NT2/D1 (cell line): ENCODE measurements at regions not wholly inside any gene's neighbourhood (a gene's known extent, or its start where the extent isn't known, plus 50 kb on each side); places are given as distances from the start of the nearest gene placed in this dataset.

Experiments used
- DNase-seq: peaks from one replicate; pipeline ENCODE4 v3.0.0-alpha.2; 2011; ENCODE audit warnings: low read depth, low spot score
- H3K27me3 ChIP-seq: 2 replicates; pipeline ENCODE4 v1.6.0; 2011; ENCODE audit warnings: mild to moderate bottlenecking; ENCODE audit not compliant: insufficient read length, insufficient read depth
- H3K36me3 ChIP-seq: 2 replicates; pipeline ENCODE4 v1.6.1; 2011; ENCODE audit warnings: mild to moderate bottlenecking, low read length, mixed read lengths; ENCODE audit not compliant: insufficient read depth, insufficient read length
- H3K4me1 ChIP-seq: 2 replicates; pipeline ENCODE4 v1.5.1; 2011; ENCODE audit not compliant: insufficient read depth, insufficient read length
- H3K4me3 ChIP-seq: 2 replicates; pipeline ENCODE4 v1.5.1; 2011; ENCODE audit warnings: low read depth; ENCODE audit not compliant: insufficient read length
- H3K9ac ChIP-seq: 2 replicates; pipeline ENCODE4 v1.6.0; 2011; ENCODE audit warnings: low read depth; ENCODE audit not compliant: insufficient read length
- H3K9me3 ChIP-seq: 2 replicates; pipeline ENCODE4 v1.5.1; 2011; ENCODE audit warnings: mild to moderate bottlenecking, low read length; ENCODE audit not compliant: insufficient read depth
- SUZ12 ChIP-seq: IDR thresholded peaks from 2 replicates; pipeline ENCODE4 v1.6.1; 2011; ENCODE audit not compliant: insufficient read length, insufficient read depth; ENCODE audit errors: extremely low read depth
- YY1 ChIP-seq: IDR thresholded peaks from 2 replicates; pipeline ENCODE4 v1.6.1; 2011; ENCODE audit not compliant: insufficient read length, insufficient read depth
- ZNF274 ChIP-seq: IDR thresholded peaks from 2 replicates; pipeline ENCODE4 v1.6.1; 2011; ENCODE audit warnings: mild to moderate bottlenecking, low read depth, low read length

GRCh38 chr18:53772293-53772692 is 452.2 kb downstream of the MBD2 start:
- Histone ChIP-seq H3K4me1 (no peaks in the 10 kb centered on the region), H3K9ac (no peak overlapping the region), H3K27me3 (no peaks in the 10 kb centered on the region), H3K36me3 (no peaks in the 10 kb centered on the region), H3K4me3 (no peak overlapping the region), H3K9me3 (no peaks in the 10 kb centered on the region)
- no peak for DNase-seq
- no peak for TF ChIP-seq YY1
- no peak for TF ChIP-seq ZNF274
- TF ChIP-seq SUZ12: no peak

GRCh38 chr18:53771664-53772063 is 452.8 kb downstream of the MBD2 start:
- Histone ChIP-seq H3K36me3 (no peaks in the 10 kb centered on the region), H3K4me3 (no peak overlapping the region), H3K4me1 (no peaks in the 10 kb centered on the region), H3K9me3 (no peaks in the 10 kb centered on the region), H3K27me3 (no peaks in the 10 kb centered on the region), H3K9ac (no peak overlapping the region)
- DNase-seq: no peak
- TF ChIP-seq ZNF274 (no peak), YY1 (no peak), SUZ12 (no peak)

- TF ChIP-seq ZNF274: no peak
- no peak for TF ChIP-seq YY1
- no peak for TF ChIP-seq SUZ12
- no peaks in the 10 kb centered on the region for H3K9me3 ChIP-seq
- no peak overlapping the region for H3K4me3 ChIP-seq
- H3K4me1 ChIP-seq: no peaks in the 10 kb centered on the region
- H3K9ac ChIP-seq: no peak overlapping the region
- no peaks in the 10 kb centered on the region for H3K36me3 ChIP-seq
- DNase-seq: no peak
- H3K27me3 ChIP-seq: no peaks in the 10 kb centered on the region
Measured at GRCh38 chr18:53765211-53765610, 459.3 kb downstream of the MBD2 start.

GRCh38 chr18:53764086-53764485 is 460.4 kb downstream of the MBD2 start:
- TF ChIP-seq ZNF274 (no peak), YY1 (no peak), SUZ12 (no peak)
- H3K4me1 ChIP-seq: no peaks in the 10 kb centered on the region
- no peak overlapping the region for H3K9ac ChIP-seq
- DNase-seq: no peak
- H3K36me3 ChIP-seq: no peaks in the 10 kb centered on the region
- H3K9me3 ChIP-seq: no peaks in the 10 kb centered on the region
- H3K27me3 ChIP-seq: no peaks in the 10 kb centered on the region
- H3K4me3 ChIP-seq: no peak overlapping the region

- H3K9me3 ChIP-seq: no peaks in the 10 kb centered on the region
- no peak for DNase-seq
Measured at GRCh38 chr18:53757328-53757727, 467.1 kb downstream of the MBD2 start.

GRCh38 chr18:53756610-53756972 is 467.9 kb downstream of the MBD2 start:
- H3K27me3 ChIP-seq: no peaks in the 10 kb centered on the region
- H3K9me3 ChIP-seq: no peaks in the 10 kb centered on the region
- no peak overlapping the region for H3K4me3 ChIP-seq
- H3K36me3 ChIP-seq: no peaks in the 10 kb centered on the region
- H3K4me1 ChIP-seq: no peaks in the 10 kb centered on the region
- H3K9ac ChIP-seq: no peak overlapping the region
- no peak for TF ChIP-seq SUZ12
- no peak for TF ChIP-seq YY1
- no peak for TF ChIP-seq ZNF274
- no peak for DNase-seq

More at GRCh38 chr18:53757328-53757727, 467.1 kb downstream of the MBD2 start:
- no peak overlapping the region for H3K4me3 ChIP-seq
- no peak for TF ChIP-seq YY1
- no peak for TF ChIP-seq ZNF274
- no peak for TF ChIP-seq SUZ12
- H3K36me3 ChIP-seq: no peaks in the 10 kb centered on the region
- no peaks in the 10 kb centered on the region for H3K4me1 ChIP-seq
- H3K9ac ChIP-seq: no peak overlapping the region
- H3K27me3 ChIP-seq: no peaks in the 10 kb centered on the region

- no peak for TF ChIP-seq ZNF274
- TF ChIP-seq YY1: no peak
- no peak for TF ChIP-seq SUZ12
- DNase-seq: no peak
- no peaks in the 10 kb centered on the region for H3K27me3 ChIP-seq
Measured at GRCh38 chr18:53755914-53756609, 468.4 kb downstream of the MBD2 start.

More at GRCh38 chr18:53755914-53756609, 468.4 kb downstream of the MBD2 start:
- Histone ChIP-seq H3K9me3 (no peaks in the 10 kb centered on the region), H3K36me3 (no peaks in the 10 kb centered on the region), H3K9ac (no peak overlapping the region), H3K4me1 (no peaks in the 10 kb centered on the region), H3K4me3 (no peak overlapping the region)
